ENCODE measurements at regions not wholly inside any gene's neighbourhood (a gene's known extent, or its start where the extent isn't known, plus 50 kb on each side); places are given as distances from the start of the nearest gene placed in this dataset.

- TF ChIP-seq CTCF (IDR thresholded peaks at IDR 0.05) (no peak), AFF4 (CRISPR knock-in tag; IDR thresholded peaks at IDR 0.05; ENCODE audit: borderline replicate concordance) (no peak), ZNF396 (CRISPR knock-in tag; IDR thresholded peaks at IDR 0.05; ENCODE audit: borderline replicate concordance) (no peak), SMAD3 (CRISPR knock-in tag; IDR thresholded peaks at IDR 0.05; ENCODE audit: borderline replicate concordance) (no peak), TP53 (CRISPR knock-in tag; IDR thresholded peaks at IDR 0.05) (no peak), E2F5 (CRISPR knock-in tag; IDR thresholded peaks at IDR 0.05) (no peak), FOXJ3 (CRISPR knock-in tag; IDR thresholded peaks at IDR 0.05; ENCODE audit: borderline replicate concordance) (no peak)
Observed at GRCh38 chr11:38990841-38991240, 2392.8 kb upstream of the RAG2 start.

Measured in WTC11 (cell line).